Keratinocyte (primary cell): ENCODE measurements at regions not wholly inside any gene's neighbourhood (a gene's known extent, or its start where the extent isn't known, plus 50 kb on each side); places are given as distances from the start of the nearest gene placed in this dataset.

Source experiments
- DNase-seq: peaks from one replicate; pipeline ENCODE4 v3.0.0-alpha.2; 2011; ENCODE audit warnings: low read depth, missing footprints, low spot score
- FAIRE-seq: peaks from 2 replicates; lab custom pipeline; 2011; peaks lifted over from hg19 to GRCh38; lab: Jason Lieb, UNC
- H2AFZ ChIP-seq: 2 replicates; pipeline ENCODE4 v1.6.0; 2012; ENCODE audit warnings: low read length, control low read depth, inconsistent platforms; ENCODE audit not compliant: control insufficient read depth
- H3K27ac ChIP-seq: 2 replicates; pipeline ENCODE4 v1.5.1; 2011; ENCODE audit warnings: low read length; ENCODE audit not compliant: control insufficient read depth, insufficient read depth
- H3K27me3 ChIP-seq: 3 replicates; pipeline ENCODE4 v1.6.0; 2011; ENCODE audit warnings: low read length; ENCODE audit not compliant: control insufficient read depth, insufficient read depth; ENCODE audit errors: extremely low read depth
- H3K36me3 ChIP-seq, 2 experiments: 2 replicates in 1 of 2; 3 replicates in 1 of 2; pipeline ENCODE4 v1.5.1; 2011; ENCODE audit warnings: low read length in 2 of 2, mild to moderate bottlenecking in 1 of 2; ENCODE audit not compliant: control insufficient read depth in 2 of 2, insufficient read depth in 2 of 2; ENCODE audit errors: extremely low read depth in 1 of 2
- H3K4me1 ChIP-seq: 3 replicates; pipeline ENCODE4 v1.5.1; 2011; ENCODE audit warnings: low read length; ENCODE audit not compliant: control insufficient read depth, insufficient read depth; ENCODE audit errors: extremely low read depth
- H3K4me2 ChIP-seq: 3 replicates; pipeline ENCODE4 v1.6.0; 2011; ENCODE audit warnings: low read depth, low read length; ENCODE audit not compliant: control insufficient read depth, insufficient read depth; ENCODE audit errors: extremely low read depth
- H3K4me3 ChIP-seq, 3 experiments: fragments of 200-600 bp in 1 of 3; sonication (generic) in 1 of 3; 2 replicates in 2 of 3; 3 replicates in 1 of 3; pipeline ENCODE4 v1.5.1; 2011 to 2016; ENCODE audit warnings: low read length in 3 of 3, mild to moderate bottlenecking in 3 of 3, control low read depth in 2 of 3, inconsistent platforms in 1 of 3, low read depth in 1 of 3, mixed read lengths in 1 of 3, mixed run types in 1 of 3, moderate library complexity in 1 of 3; ENCODE audit not compliant: control insufficient read depth in 2 of 3, insufficient read depth in 2 of 3; ENCODE audit errors: extremely low read depth in 1 of 3
- H3K79me2 ChIP-seq: 2 replicates; pipeline ENCODE4 v1.6.0; 2012; ENCODE audit warnings: low read length; ENCODE audit not compliant: control insufficient read depth, insufficient read depth
- H3K9ac ChIP-seq: 3 replicates; pipeline ENCODE4 v1.6.0; 2011; ENCODE audit warnings: low read length; ENCODE audit not compliant: control insufficient read depth, insufficient read depth; ENCODE audit errors: extremely low read depth
- H3K9me1 ChIP-seq: 3 replicates; pipeline ENCODE4 v1.6.0; 2011; ENCODE audit warnings: low read length; ENCODE audit not compliant: control insufficient read depth, insufficient read depth; ENCODE audit errors: extremely low read depth
- H3K9me3 ChIP-seq: 2 replicates; pipeline ENCODE4 v1.5.1; 2012; ENCODE audit warnings: low read depth, low read length; ENCODE audit not compliant: control insufficient read depth
- H4K20me1 ChIP-seq: 3 replicates; pipeline ENCODE4 v1.6.0; 2011; ENCODE audit warnings: low read length; ENCODE audit not compliant: control insufficient read depth, insufficient read depth; ENCODE audit errors: extremely low read depth
- CTCF ChIP-seq, 3 experiments: IDR thresholded peaks in 1 of 3; conservative IDR thresholded peaks in 1 of 3; optimal IDR thresholded peaks in 1 of 3; 2 replicates in 2 of 3; 3 replicates in 1 of 3; pipeline versions ENCODE3 to v1.5.1; 2011; ENCODE audit warnings: low read length in 3 of 3, mild to moderate bottlenecking in 3 of 3, moderate library complexity in 2 of 3, control low read depth in 1 of 3, inconsistent platforms in 1 of 3; ENCODE audit not compliant: insufficient read depth in 2 of 3; ENCODE audit errors: extremely low read depth in 1 of 3
- EZH2 ChIP-seq: IDR thresholded peaks from one replicate; pipeline ENCODE4 v1.6.1; 2012; ENCODE audit warnings: inconsistent platforms, mild to moderate bottlenecking, low read length, moderate library complexity
- dilution Hi-C: fragments of 300-500 bp; cut with MboI; formaldehyde crosslinking; loops from one replicate; pipeline ENCODE4 v1.7.0; 2020; ENCODE audit warnings: low sequenced_read_pairs; ENCODE audit not compliant: extremely low pct_ligation_motif_present

DNA sequence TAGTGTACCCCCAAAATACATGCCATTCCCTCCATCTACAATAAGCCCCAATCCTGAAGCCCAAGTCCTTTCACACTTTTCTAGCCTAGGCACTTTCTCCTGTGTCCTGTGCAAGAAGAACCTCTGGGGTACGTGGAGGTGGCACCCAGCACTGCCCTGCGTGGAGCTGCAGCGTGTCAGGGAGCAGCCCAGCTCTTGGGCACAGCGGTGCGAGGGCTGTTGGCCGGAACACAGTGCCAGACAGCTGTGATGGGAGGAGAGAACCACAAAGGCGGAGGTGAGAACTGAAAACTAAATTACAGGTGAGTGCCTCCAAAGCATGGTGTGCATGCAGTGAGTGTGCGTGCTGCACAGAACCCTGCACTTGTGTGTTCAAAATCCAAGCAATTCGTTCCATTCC, 621.3 kb upstream of the ADARB2 start:
- dilution Hi-C loops: no loop called here
- TF ChIP-seq EZH2 (no peak), CTCF (optimal IDR thresholded peaks at IDR 0.05 in 1 of 3, IDR thresholded peaks at IDR 0.05 in 1 of 3, conservative IDR thresholded peaks at IDR 0.05 in 1 of 3; ENCODE audit: extremely low read depth in 1 of 3, insufficient read depth in 2 of 3, low read length in 3 of 3) (no peak)
- Histone ChIP-seq H3K9me3 (peaks cover 8% of the 10 kb centered on the region), H4K20me1 (no peaks in the 10 kb centered on the region), H3K4me1 (no peaks in the 10 kb centered on the region), H2AFZ (no peak overlapping the region), H3K9ac (no peak overlapping the region), H3K27ac (no peak overlapping the region), H3K4me3 (no peak overlapping the region), H3K79me2 (no peaks in the 10 kb centered on the region), H3K9me1 (no peaks in the 10 kb centered on the region), H3K36me3 (no peaks in the 10 kb centered on the region), H3K27me3 (no peaks in the 10 kb centered on the region), H3K4me2 (no peak overlapping the region)
- DNase-seq: no peak
- no peak for FAIRE-seq

- Histone ChIP-seq H3K4me1 (no peaks in the 10 kb centered on the region), H3K36me3 (no peaks in the 10 kb centered on the region), H3K4me3 (no peak overlapping the region), H4K20me1 (no peaks in the 10 kb centered on the region), H3K9ac (no peak overlapping the region), H3K9me1 (no peaks in the 10 kb centered on the region), H2AFZ (no peak overlapping the region), H3K4me2 (no peak overlapping the region), H3K27me3 (no peaks in the 10 kb centered on the region), H3K79me2 (no peaks in the 10 kb centered on the region), H3K9me3 (peaks cover 8% of the 10 kb centered on the region), H3K27ac (no peak overlapping the region)
- dilution Hi-C loops: no loop called here
- no peak for DNase-seq
- TF ChIP-seq CTCF (optimal IDR thresholded peaks at IDR 0.05 in 1 of 3, IDR thresholded peaks at IDR 0.05 in 1 of 3, conservative IDR thresholded peaks at IDR 0.05 in 1 of 3; ENCODE audit: extremely low read depth in 1 of 3, insufficient read depth in 2 of 3, low read length in 3 of 3) (no peak), EZH2 (no peak)
- no peak for FAIRE-seq
Measured at GRCh38 chr10:2356670-2357069, 619.3 kb upstream of the ADARB2 start.
